ENCODE measurements at regions not wholly inside any gene's neighbourhood (a gene's known extent, or its start where the extent isn't known, plus 50 kb on each side); places are given as distances from the start of the nearest gene placed in this dataset.

GRCh38 chr18:78293540-78293939 lies 686.1 kb upstream of the SALL3 start:
- TF ChIP-seq POLR2A (IDR thresholded peaks at IDR 0.05) (no peak), CTCF (IDR thresholded peaks at IDR 0.05) (no peak), EP300 (IDR thresholded peaks at IDR 0.05; ENCODE audit: low read depth) (no peak)
